GM23338 (cell line): ENCODE measurements at regions not wholly inside any gene's neighbourhood (a gene's known extent, or its start where the extent isn't known, plus 50 kb on each side); places are given as distances from the start of the nearest gene placed in this dataset.
A peak's percentile ranks its signal among the peaks of the same experiment; 100 is the strongest.

ENCODE experiments used
- ATAC-seq: fragments of 200-7000 bp; cut with Tn5 transposase; 3 replicates; pipeline ENCODE4 v1.9.1; 2020
- DNase-seq: peaks from one replicate; pipeline ENCODE4 v3.0.0-alpha.2; 2015; ENCODE audit warnings: low spot score
- H2AFZ ChIP-seq: fragments of 200-600 bp; sonication (generic); 2 replicates; pipeline ENCODE4 v1.8.0; 2016; ENCODE audit warnings: antibody characterized with exemption, mild to moderate bottlenecking, moderate library complexity
- H3F3A ChIP-seq: fragments of 200-600 bp; sonication (generic); replicated peaks from 2 replicates; pipeline ENCODE4 v1.8.0; 2017; ENCODE audit warnings: antibody characterized with exemption, mixed run types, low read depth
- H3K27ac ChIP-seq: fragments of 200-600 bp; sonication (generic); 2 replicates; pipeline ENCODE4 v1.6.1; 2016; ENCODE audit warnings: low read depth
- H3K27me3 ChIP-seq: fragments of 200-600 bp; sonication (generic); 2 replicates; pipeline ENCODE4 v1.8.0; 2016; ENCODE audit warnings: mild to moderate bottlenecking, mixed run types, moderate library complexity; ENCODE audit not compliant: insufficient read depth
- H3K36me3 ChIP-seq: fragments of 200-600 bp; sonication (generic); 2 replicates; pipeline ENCODE4 v1.8.0; 2016; ENCODE audit warnings: mild to moderate bottlenecking; ENCODE audit not compliant: insufficient read depth
- H3K4me1 ChIP-seq: fragments of 200-600 bp; sonication (generic); 2 replicates; pipeline ENCODE4 v1.8.0; 2016; ENCODE audit warnings: mild to moderate bottlenecking, moderate library complexity; ENCODE audit not compliant: insufficient read depth
- H3K4me2 ChIP-seq: fragments of 200-600 bp; sonication (generic); 2 replicates; pipeline ENCODE4 v1.7.1; 2017; ENCODE audit warnings: mixed run types
- H3K4me3 ChIP-seq: fragments of 200-600 bp; sonication (generic); 2 replicates; pipeline ENCODE4 v1.6.1; 2016; ENCODE audit warnings: mixed run types
- H3K79me2 ChIP-seq: fragments of 200-600 bp; sonication (generic); replicated peaks from 2 replicates; pipeline ENCODE4 v1.8.0; 2017; ENCODE audit warnings: mild to moderate bottlenecking; ENCODE audit not compliant: insufficient read depth
- H3K9me2 ChIP-seq: fragments of 200-600 bp; sonication (generic); 2 replicates; pipeline ENCODE4 v1.8.0; 2017; ENCODE audit not compliant: insufficient read depth
- H4K20me1 ChIP-seq: fragments of 200-600 bp; sonication (generic); replicated peaks from 2 replicates; pipeline ENCODE4 v1.8.0; 2017; ENCODE audit warnings: mild to moderate bottlenecking; ENCODE audit not compliant: insufficient read depth
- H3K27ac Mint-ChIP-seq: 2 replicates; pipeline ENCODE4 v1.8.0; 2020; ENCODE audit warnings: inconsistent platforms, mild to moderate bottlenecking, moderate library complexity, mixed read lengths
- H3K27me3 Mint-ChIP-seq: 3 replicates; pipeline ENCODE4 v1.8.0; 2022; ENCODE audit warnings: low read depth, mild to moderate bottlenecking, moderate library complexity, mixed read lengths, inconsistent platforms; ENCODE audit not compliant: insufficient read depth, poor library complexity
- H3K36me3 Mint-ChIP-seq: 3 replicates; pipeline ENCODE4 v1.8.0; 2021; ENCODE audit warnings: low read depth, mild to moderate bottlenecking, inconsistent platforms, moderate library complexity, mixed read lengths
- H3K4me1 Mint-ChIP-seq: 3 replicates; pipeline ENCODE4 v1.8.0; 2020; ENCODE audit warnings: mild to moderate bottlenecking, inconsistent platforms, mixed read lengths
- H3K4me3 Mint-ChIP-seq: 3 replicates; pipeline ENCODE4 v1.8.0; 2021; ENCODE audit warnings: moderate library complexity, mild to moderate bottlenecking, inconsistent platforms, mixed read lengths
- H3K9me3 Mint-ChIP-seq: 3 replicates; pipeline ENCODE4 v1.8.0; 2020; ENCODE audit warnings: moderate library complexity, mild to moderate bottlenecking, inconsistent platforms, mixed read lengths
- CREB1 ChIP-seq: fragments of 250-450 bp; sonication (Bioruptor Pico); IDR thresholded peaks from 2 replicates; pipeline ENCODE4 v1.5.0; 2020; ENCODE audit warnings: low read depth, mild to moderate bottlenecking, moderate library complexity
- EZH2 ChIP-seq: fragments of 200-600 bp; sonication (generic); IDR thresholded peaks from one replicate; pipeline ENCODE4 v1.8.0; 2017; ENCODE audit warnings: antibody characterized with exemption, mild to moderate bottlenecking, low read depth; ENCODE audit not compliant: unreplicated experiment
- EZH2phosphoT487 ChIP-seq: fragments of 200-600 bp; sonication (generic); IDR thresholded peaks from one replicate; pipeline ENCODE4 v1.8.1; 2018; ENCODE audit warnings: antibody characterized with exemption; ENCODE audit not compliant: unreplicated experiment
- JUNB ChIP-seq: IDR thresholded peaks from one replicate; pipeline ENCODE4 v1.6.1; 2016; ENCODE audit warnings: antibody characterized with exemption; ENCODE audit not compliant: unreplicated experiment
- NANOG ChIP-seq: IDR thresholded peaks from 2 replicates; pipeline ENCODE4 v1.6.1; 2016; ENCODE audit warnings: antibody characterized with exemption, borderline replicate concordance
- POLR2AphosphoS5 ChIP-seq: IDR thresholded peaks from 2 replicates; pipeline ENCODE4 v1.6.1; 2016; ENCODE audit warnings: antibody characterized with exemption, low read depth
- STAT1 ChIP-seq: IDR thresholded peaks from one replicate; pipeline ENCODE4 v1.6.1; 2016; ENCODE audit warnings: antibody characterized with exemption; ENCODE audit not compliant: unreplicated experiment
- ZNF114 ChIP-seq: fragments of 250-450 bp; sonication (Bioruptor Pico); IDR thresholded peaks from 2 replicates; pipeline ENCODE4 v1.5.0; 2020; ENCODE audit warnings: mild to moderate bottlenecking, moderate library complexity
- ZNF331 ChIP-seq: fragments of 250-450 bp; sonication (Bioruptor Pico); IDR thresholded peaks from 2 replicates; pipeline ENCODE4 v1.5.0; 2020; ENCODE audit warnings: low read depth, mild to moderate bottlenecking, moderate library complexity
- TF ChIP-seq, protein P1 (sequence below): fragments of 250-450 bp; sonication (Bioruptor Pico); IDR thresholded peaks from 2 replicates; pipeline ENCODE4 v1.5.0; 2020; ENCODE audit warnings: mild to moderate bottlenecking, moderate library complexity
- TF ChIP-seq, protein P2 (sequence below): IDR thresholded peaks from one replicate; pipeline ENCODE4 v1.6.1; 2018; ENCODE audit warnings: antibody characterized with exemption; ENCODE audit not compliant: unreplicated experiment

DNA sequence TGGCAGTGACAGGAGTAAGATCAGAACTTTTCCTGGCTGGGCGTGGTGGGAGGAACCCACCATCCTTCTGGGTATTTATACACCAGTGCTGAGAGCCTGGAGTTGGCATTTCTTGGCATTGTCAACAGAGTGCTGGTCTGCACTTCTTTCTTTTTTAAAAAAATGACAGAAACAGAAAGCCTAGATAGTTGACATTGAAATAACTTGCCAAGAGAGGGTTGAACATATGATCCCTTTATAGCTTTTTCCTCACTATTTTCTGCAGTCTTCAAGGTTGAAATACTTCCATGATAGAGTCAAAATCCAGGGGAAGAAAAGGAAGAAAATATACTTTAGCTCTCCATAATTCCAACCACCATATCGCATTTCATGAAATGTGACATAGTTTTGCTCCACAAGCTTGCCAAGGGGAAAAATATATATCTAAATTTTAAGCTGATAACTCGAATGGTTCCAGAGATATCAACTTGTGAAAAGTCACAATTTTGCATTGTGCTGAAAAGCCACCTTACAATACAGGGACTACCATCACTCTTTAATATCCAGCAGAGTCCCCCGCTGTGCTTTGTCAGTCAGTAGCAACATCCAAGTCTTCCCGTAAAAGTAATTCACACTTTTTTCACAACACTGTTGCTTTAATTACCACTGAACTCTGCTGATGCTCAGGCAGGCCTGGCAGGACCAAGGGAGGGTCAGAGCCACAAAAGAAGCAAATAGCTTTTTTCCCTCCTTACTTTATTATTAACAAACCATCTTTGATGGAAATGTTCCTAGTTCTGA, 764.9 kb upstream of the FANCL start:
- TF ChIP-seq NANOG, result no peak
- TF ChIP-seq ZNF114, result no peak
- TF ChIP-seq, protein P1, sequence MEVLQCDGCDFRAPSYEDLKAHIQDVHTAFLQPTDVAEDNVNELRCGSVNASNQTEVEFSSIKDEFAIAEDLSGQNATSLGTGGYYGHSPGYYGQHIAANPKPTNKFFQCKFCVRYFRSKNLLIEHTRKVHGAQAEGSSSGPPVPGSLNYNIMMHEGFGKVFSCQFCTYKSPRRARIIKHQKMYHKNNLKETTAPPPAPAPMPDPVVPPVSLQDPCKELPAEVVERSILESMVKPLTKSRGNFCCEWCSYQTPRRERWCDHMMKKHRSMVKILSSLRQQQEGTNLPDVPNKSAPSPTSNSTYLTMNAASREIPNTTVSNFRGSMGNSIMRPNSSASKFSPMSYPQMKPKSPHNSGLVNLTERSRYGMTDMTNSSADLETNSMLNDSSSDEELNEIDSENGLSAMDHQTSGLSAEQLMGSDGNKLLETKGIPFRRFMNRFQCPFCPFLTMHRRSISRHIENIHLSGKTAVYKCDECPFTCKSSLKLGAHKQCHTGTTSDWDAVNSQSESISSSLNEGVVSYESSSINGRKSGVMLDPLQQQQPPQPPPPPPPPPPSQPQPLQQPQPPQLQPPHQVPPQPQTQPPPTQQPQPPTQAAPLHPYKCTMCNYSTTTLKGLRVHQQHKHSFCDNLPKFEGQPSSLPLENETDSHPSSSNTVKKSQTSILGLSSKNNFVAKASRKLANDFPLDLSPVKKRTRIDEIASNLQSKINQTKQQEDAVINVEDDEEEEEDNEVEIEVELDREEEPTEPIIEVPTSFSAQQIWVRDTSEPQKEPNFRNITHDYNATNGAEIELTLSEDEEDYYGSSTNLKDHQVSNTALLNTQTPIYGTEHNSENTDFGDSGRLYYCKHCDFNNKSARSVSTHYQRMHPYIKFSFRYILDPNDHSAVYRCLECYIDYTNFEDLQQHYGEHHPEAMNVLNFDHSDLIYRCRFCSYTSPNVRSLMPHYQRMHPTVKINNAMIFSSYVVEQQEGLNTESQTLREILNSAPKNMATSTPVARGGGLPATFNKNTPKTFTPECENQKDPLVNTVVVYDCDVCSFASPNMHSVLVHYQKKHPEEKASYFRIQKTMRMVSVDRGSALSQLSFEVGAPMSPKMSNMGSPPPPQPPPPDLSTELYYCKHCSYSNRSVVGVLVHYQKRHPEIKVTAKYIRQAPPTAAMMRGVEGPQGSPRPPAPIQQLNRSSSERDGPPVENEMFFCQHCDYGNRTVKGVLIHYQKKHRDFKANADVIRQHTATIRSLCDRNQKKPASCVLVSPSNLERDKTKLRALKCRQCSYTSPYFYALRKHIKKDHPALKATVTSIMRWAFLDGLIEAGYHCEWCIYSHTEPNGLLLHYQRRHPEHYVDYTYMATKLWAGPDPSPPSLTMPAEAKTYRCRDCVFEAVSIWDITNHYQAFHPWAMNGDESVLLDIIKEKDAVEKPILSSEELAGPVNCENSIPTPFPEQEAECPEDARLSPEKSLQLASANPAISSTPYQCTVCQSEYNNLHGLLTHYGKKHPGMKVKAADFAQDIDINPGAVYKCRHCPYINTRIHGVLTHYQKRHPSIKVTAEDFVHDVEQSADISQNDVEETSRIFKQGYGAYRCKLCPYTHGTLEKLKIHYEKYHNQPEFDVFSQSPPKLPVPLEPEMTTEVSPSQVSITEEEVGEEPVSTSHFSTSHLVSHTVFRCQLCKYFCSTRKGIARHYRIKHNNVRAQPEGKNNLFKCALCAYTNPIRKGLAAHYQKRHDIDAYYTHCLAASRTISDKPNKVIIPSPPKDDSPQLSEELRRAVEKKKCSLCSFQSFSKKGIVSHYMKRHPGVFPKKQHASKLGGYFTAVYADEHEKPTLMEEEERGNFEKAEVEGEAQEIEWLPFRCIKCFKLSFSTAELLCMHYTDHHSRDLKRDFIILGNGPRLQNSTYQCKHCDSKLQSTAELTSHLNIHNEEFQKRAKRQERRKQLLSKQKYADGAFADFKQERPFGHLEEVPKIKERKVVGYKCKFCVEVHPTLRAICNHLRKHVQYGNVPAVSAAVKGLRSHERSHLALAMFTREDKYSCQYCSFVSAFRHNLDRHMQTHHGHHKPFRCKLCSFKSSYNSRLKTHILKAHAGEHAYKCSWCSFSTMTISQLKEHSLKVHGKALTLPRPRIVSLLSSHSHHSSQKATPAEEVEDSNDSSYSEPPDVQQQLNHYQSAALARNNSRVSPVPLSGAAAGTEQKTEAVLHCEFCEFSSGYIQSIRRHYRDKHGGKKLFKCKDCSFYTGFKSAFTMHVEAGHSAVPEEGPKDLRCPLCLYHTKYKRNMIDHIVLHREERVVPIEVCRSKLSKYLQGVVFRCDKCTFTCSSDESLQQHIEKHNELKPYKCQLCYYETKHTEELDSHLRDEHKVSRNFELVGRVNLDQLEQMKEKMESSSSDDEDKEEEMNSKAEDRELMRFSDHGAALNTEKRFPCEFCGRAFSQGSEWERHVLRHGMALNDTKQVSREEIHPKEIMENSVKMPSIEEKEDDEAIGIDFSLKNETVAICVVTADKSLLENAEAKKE (CRISPR knock-in tag), result no peak
- Histone ChIP-seq H3K79me2 (no peaks in the 10 kb centered on the region), H3K36me3 (no peaks in the 10 kb centered on the region), H2AFZ (no peak overlapping the region), H3K4me3 (no peak overlapping the region), H3F3A (no peaks in the 10 kb centered on the region), H3K4me1 (peaks cover 17% of the 10 kb centered on the region; the same call in 1 of the 2 replicates), H3K9me2 (0 out of 2 replicates have a peak, but pooled peaks cover 3% of the 10 kb centered on the region), H4K20me1 (no peaks in the 10 kb centered on the region), H3K27ac (no peak overlapping the region), H3K27me3 (no peaks in the 10 kb centered on the region), H3K4me2 (no peak overlapping the region)
- H3K4me3 Mint-ChIP-seq, result no peak overlapping the region
- no peaks in the 10 kb centered on the region for H3K36me3 Mint-ChIP-seq
- H3K27me3 Mint-ChIP-seq, result no peaks in the 10 kb centered on the region
- DNase-seq (peak; percentile 33), ATAC-seq (peak; percentile 71)
- H3K4me1 Mint-ChIP-seq, result peaks cover 15% of the 10 kb centered on the region
- H3K27ac Mint-ChIP-seq, result no peak overlapping the region; the same call in 1 of the 2 replicates
- no peaks in the 10 kb centered on the region for H3K9me3 Mint-ChIP-seq

DNA sequence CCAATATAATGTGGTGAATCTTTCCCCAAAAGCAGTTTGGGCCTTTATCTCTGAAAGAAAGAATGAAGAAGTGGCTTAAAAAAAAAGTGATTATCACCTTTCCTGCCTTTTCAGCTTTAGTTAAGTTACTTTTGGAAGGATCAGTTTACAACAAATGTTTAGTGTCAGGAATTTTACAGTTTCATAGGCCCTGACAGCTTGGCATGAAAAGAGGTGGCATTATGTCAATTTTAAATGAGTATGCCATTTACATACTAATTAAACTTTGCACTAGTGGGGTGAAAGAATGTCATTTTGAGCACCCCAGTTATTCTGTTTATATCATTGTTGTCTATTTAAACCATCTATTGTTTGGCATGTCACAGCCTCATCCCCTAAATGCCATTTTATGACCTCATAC, 763.5 kb upstream of the FANCL start:
- Mint-ChIP-seq H3K36me3 (no peaks in the 10 kb centered on the region), H3K9me3 (no peaks in the 10 kb centered on the region), H3K4me3 (no peak overlapping the region), H3K27me3 (no peaks in the 10 kb centered on the region), H3K4me1 (peaks cover 15% of the 10 kb centered on the region), H3K27ac (no peak overlapping the region)
- H3K36me3 ChIP-seq, result no peaks in the 10 kb centered on the region
- no peaks in the 10 kb centered on the region for H3F3A ChIP-seq
- no peaks in the 10 kb centered on the region for H4K20me1 ChIP-seq
- no peak overlapping the region for H2AFZ ChIP-seq
- no peaks in the 10 kb centered on the region for H3K27me3 ChIP-seq
- H3K4me3 ChIP-seq, result no peak overlapping the region
- H3K79me2 ChIP-seq, result no peaks in the 10 kb centered on the region
- peaks cover 17% of the 10 kb centered on the region; the same call in 1 of the 2 replicates for H3K4me1 ChIP-seq
- ATAC-seq, result no peak
- H3K27ac ChIP-seq, result no peak overlapping the region
- no peak overlapping the region for H3K4me2 ChIP-seq
- no peak for DNase-seq
- H3K9me2 ChIP-seq, result 0 out of 2 replicates have a peak, but pooled peaks cover 3% of the 10 kb centered on the region
- TF ChIP-seq NANOG (no peak), CREB1 (CRISPR knock-in tag) (no peak), ZNF331 (CRISPR knock-in tag) (no peak), JUNB (no peak), ZNF114 (no peak), EZH2 (no peak), POLR2AphosphoS5 (no peak), EZH2phosphoT487 (no peak), STAT1 (no peak)
- TF ChIP-seq, protein P2, sequence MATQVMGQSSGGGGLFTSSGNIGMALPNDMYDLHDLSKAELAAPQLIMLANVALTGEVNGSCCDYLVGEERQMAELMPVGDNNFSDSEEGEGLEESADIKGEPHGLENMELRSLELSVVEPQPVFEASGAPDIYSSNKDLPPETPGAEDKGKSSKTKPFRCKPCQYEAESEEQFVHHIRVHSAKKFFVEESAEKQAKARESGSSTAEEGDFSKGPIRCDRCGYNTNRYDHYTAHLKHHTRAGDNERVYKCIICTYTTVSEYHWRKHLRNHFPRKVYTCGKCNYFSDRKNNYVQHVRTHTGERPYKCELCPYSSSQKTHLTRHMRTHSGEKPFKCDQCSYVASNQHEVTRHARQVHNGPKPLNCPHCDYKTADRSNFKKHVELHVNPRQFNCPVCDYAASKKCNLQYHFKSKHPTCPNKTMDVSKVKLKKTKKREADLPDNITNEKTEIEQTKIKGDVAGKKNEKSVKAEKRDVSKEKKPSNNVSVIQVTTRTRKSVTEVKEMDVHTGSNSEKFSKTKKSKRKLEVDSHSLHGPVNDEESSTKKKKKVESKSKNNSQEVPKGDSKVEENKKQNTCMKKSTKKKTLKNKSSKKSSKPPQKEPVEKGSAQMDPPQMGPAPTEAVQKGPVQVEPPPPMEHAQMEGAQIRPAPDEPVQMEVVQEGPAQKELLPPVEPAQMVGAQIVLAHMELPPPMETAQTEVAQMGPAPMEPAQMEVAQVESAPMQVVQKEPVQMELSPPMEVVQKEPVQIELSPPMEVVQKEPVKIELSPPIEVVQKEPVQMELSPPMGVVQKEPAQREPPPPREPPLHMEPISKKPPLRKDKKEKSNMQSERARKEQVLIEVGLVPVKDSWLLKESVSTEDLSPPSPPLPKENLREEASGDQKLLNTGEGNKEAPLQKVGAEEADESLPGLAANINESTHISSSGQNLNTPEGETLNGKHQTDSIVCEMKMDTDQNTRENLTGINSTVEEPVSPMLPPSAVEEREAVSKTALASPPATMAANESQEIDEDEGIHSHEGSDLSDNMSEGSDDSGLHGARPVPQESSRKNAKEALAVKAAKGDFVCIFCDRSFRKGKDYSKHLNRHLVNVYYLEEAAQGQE, result no peak
